Endothelial cell of umbilical vein (primary cell): ENCODE measurements at regions not wholly inside any gene's neighbourhood (a gene's known extent, or its start where the extent isn't known, plus 50 kb on each side); places are given as distances from the start of the nearest gene placed in this dataset.

Experiments used
- BruUV-seq: library from RNA; stranded (reverse); fragments of 400-500 nt; replicated peaks from 2 replicates; lab custom pipeline; 2021; lab: Mats Ljungman, UMichigan
- CTCF ChIA-PET: fragments of 300-600, 350-600 bp; sonication (Branson Sonifier 250); formaldehyde crosslinking; loops from one replicate; lab custom pipeline; 2021; ENCODE audit warnings: antibody characterized with exemption, inconsistent platforms; lab: Charles Lee
- POLR2A ChIA-PET: fragments of 300-600, 350-600 bp; sonication (Branson Sonifier 250); formaldehyde crosslinking; loops from one replicate; lab custom pipeline; 2021; ENCODE audit warnings: antibody characterized with exemption, inconsistent platforms; lab: Charles Lee
- DNase-seq: peaks from one replicate; pipeline ENCODE4 v3.0.0-alpha.2; 2011; ENCODE audit warnings: low read depth, low spot score
- FAIRE-seq: peaks from 2 replicates; lab custom pipeline; 2011; peaks lifted over from hg19 to GRCh38; lab: Jason Lieb, UNC
- H2AFZ ChIP-seq: 2 replicates; pipeline ENCODE4 v1.6.0; 2012; ENCODE audit warnings: low read depth, low read length, control low read depth, inconsistent platforms
- H3K27ac ChIP-seq: 2 replicates; pipeline ENCODE4 v1.5.1; 2011; ENCODE audit warnings: low read depth, mild to moderate bottlenecking, control low read depth, low read length, moderate library complexity; ENCODE audit not compliant: insufficient read depth
- H3K27me3 ChIP-seq, 2 experiments: 2 replicates each; pipeline versions ENCODE4 v1.6.0 to v1.6.1; 2011; ENCODE audit warnings: low read length in 2 of 2, mixed read lengths in 1 of 2; ENCODE audit not compliant: control insufficient read depth in 2 of 2, insufficient read depth in 2 of 2
- H3K36me3 ChIP-seq, 2 experiments: 2 replicates in 1 of 2; 3 replicates in 1 of 2; pipeline ENCODE4 v1.5.1; 2011; ENCODE audit warnings: low read length in 2 of 2, mild to moderate bottlenecking in 1 of 2, moderate library complexity in 1 of 2; ENCODE audit not compliant: control insufficient read depth in 2 of 2, insufficient read depth in 2 of 2; ENCODE audit errors: extremely low read depth in 1 of 2
- H3K4me1 ChIP-seq: 3 replicates; pipeline ENCODE4 v1.5.1; 2011; ENCODE audit warnings: mild to moderate bottlenecking, low read length; ENCODE audit not compliant: control insufficient read depth, insufficient read depth; ENCODE audit errors: extremely low read depth
- H3K4me2 ChIP-seq: 2 replicates; pipeline ENCODE4 v1.6.1; 2011; ENCODE audit warnings: low read length, control low read depth, mixed read lengths; ENCODE audit not compliant: insufficient read depth
- H3K4me3 ChIP-seq, 3 experiments: fragments of 200-600 bp in 1 of 3; sonication (generic), shearing (Covaris generic) in 1 of 3; replicated peaks in 1 of 3; 2 replicates each; pipeline ENCODE4 v1.5.1; 2011 to 2016; ENCODE audit warnings: control low read depth in 3 of 3, low read length in 3 of 3, mild to moderate bottlenecking in 2 of 3, inconsistent platforms in 1 of 3, low read depth in 1 of 3, moderate library complexity in 1 of 3; ENCODE audit not compliant: insufficient read depth in 1 of 3
- H3K79me2 ChIP-seq: 2 replicates; pipeline ENCODE4 v1.6.0; 2012; ENCODE audit warnings: low read length, inconsistent platforms; ENCODE audit not compliant: control insufficient read depth, insufficient read depth
- H3K9ac ChIP-seq: replicated peaks from 2 replicates; pipeline ENCODE3; 2011; ENCODE audit warnings: low read length, control low read depth; ENCODE audit not compliant: insufficient read depth; ENCODE audit errors: extremely low read depth
- H3K9me1 ChIP-seq: replicated peaks from 3 replicates; pipeline ENCODE4 v1.6.0; 2011; ENCODE audit warnings: mild to moderate bottlenecking, low read length; ENCODE audit not compliant: control insufficient read depth, insufficient read depth; ENCODE audit errors: extremely low read depth
- H3K9me3 ChIP-seq: replicated peaks from 2 replicates; pipeline ENCODE4 v1.5.1; 2012; ENCODE audit warnings: low read length, inconsistent platforms; ENCODE audit not compliant: control insufficient read depth, insufficient read depth
- H4K20me1 ChIP-seq: replicated peaks from 2 replicates; pipeline ENCODE3; 2011; ENCODE audit warnings: mild to moderate bottlenecking, low read length; ENCODE audit not compliant: control insufficient read depth, insufficient read depth; ENCODE audit errors: extremely low read depth
- EZH2 ChIP-seq: IDR thresholded peaks from 2 replicates; pipeline ENCODE4 v1.6.1; 2012; ENCODE audit warnings: borderline replicate concordance, low read depth, mild to moderate bottlenecking, moderate library complexity, low read length, inconsistent platforms; ENCODE audit not compliant: severe bottlenecking
- GATA2 ChIP-seq: IDR thresholded peaks from 2 replicates; pipeline ENCODE4 v1.7.0; 2011; ENCODE audit warnings: low read depth, mild to moderate bottlenecking, moderate library complexity, mixed read lengths, low read length; ENCODE audit not compliant: insufficient read length, insufficient read depth
- JUN ChIP-seq: IDR thresholded peaks from 2 replicates; pipeline ENCODE4 v1.6.1; 2011; ENCODE audit warnings: borderline replicate concordance, low read depth; ENCODE audit not compliant: insufficient read length, insufficient read depth
- MAX ChIP-seq: IDR thresholded peaks from 2 replicates; pipeline ENCODE4 v1.6.1; 2011; ENCODE audit not compliant: insufficient read depth, insufficient read length
- MYC ChIP-seq: IDR thresholded peaks from one replicate; pipeline ENCODE4 v1.6.1; 2011; ENCODE audit warnings: mild to moderate bottlenecking, low read depth, low read length
- POLR2A ChIP-seq: IDR thresholded peaks from 2 replicates; pipeline ENCODE4 v1.6.1; 2012; ENCODE audit warnings: low read depth, mild to moderate bottlenecking, control low read depth, low read length
- POLR2AphosphoS5 ChIP-seq: IDR thresholded peaks from 2 replicates; pipeline ENCODE4 v1.6.1; 2012; ENCODE audit warnings: low read depth, mild to moderate bottlenecking, control low read depth, low read length, moderate library complexity; ENCODE audit not compliant: insufficient read depth
- dilution Hi-C: fragments of 300-500 bp; cut with MboI; formaldehyde crosslinking; loops from one replicate; pipeline ENCODE4 v1.15.0; 2019; ENCODE audit warnings: low sequenced_read_pairs; ENCODE audit not compliant: extremely low pct_ligation_motif_present
- intact Hi-C: fragments of 100-400 bp; cut with micrococcal nuclease; formaldehyde crosslinking; loops from one replicate; pipeline ENCODE4 v1.10.0; 2022
- TF ChIP-seq, protein P1 (sequence below), 2 donors: IDR thresholded peaks; 1 replicate in 1 of 2; 2 replicates in 1 of 2; pipeline ENCODE4 v1.5.1; 2011; ENCODE audit warnings: low read length in 2 of 2, mild to moderate bottlenecking in 2 of 2, moderate library complexity in 2 of 2, control low read depth in 1 of 2, inconsistent platforms in 1 of 2, low read depth in 1 of 2; ENCODE audit not compliant: insufficient read depth in 1 of 2; ENCODE audit errors: extremely low read depth in 1 of 2

GRCh38 chr10:29056729-29057128 lies 232.1 kb upstream of the LYZL1 start:
- no peak overlapping the region for H3K4me3 ChIP-seq
- H3K9me3 ChIP-seq = no peaks in the 10 kb centered on the region
- dilution Hi-C loops = no loop called here
- H3K27me3 ChIP-seq = peaks cover 0 to 10% of the 10 kb centered on the region in 2 experiments
- no peak for FAIRE-seq
- no peaks in the 10 kb centered on the region for H3K79me2 ChIP-seq
- H3K4me2 ChIP-seq = no peak overlapping the region
- no peak for TF ChIP-seq MAX
- TF ChIP-seq EZH2 = no peak
- no peak for TF ChIP-seq MYC
- no peak for TF ChIP-seq POLR2AphosphoS5
- TF ChIP-seq JUN = no peak
- TF ChIP-seq, protein P1, sequence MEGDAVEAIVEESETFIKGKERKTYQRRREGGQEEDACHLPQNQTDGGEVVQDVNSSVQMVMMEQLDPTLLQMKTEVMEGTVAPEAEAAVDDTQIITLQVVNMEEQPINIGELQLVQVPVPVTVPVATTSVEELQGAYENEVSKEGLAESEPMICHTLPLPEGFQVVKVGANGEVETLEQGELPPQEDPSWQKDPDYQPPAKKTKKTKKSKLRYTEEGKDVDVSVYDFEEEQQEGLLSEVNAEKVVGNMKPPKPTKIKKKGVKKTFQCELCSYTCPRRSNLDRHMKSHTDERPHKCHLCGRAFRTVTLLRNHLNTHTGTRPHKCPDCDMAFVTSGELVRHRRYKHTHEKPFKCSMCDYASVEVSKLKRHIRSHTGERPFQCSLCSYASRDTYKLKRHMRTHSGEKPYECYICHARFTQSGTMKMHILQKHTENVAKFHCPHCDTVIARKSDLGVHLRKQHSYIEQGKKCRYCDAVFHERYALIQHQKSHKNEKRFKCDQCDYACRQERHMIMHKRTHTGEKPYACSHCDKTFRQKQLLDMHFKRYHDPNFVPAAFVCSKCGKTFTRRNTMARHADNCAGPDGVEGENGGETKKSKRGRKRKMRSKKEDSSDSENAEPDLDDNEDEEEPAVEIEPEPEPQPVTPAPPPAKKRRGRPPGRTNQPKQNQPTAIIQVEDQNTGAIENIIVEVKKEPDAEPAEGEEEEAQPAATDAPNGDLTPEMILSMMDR (IDR thresholded peaks at IDR 0.05; ENCODE audit: extremely low read depth in 1 of 2, insufficient read depth in 1 of 2, low read depth in 1 of 2, low read length in 2 of 2) = no peak
- no peak for TF ChIP-seq POLR2A
- no peak for TF ChIP-seq GATA2
- H3K9ac ChIP-seq = no peak overlapping the region
- H3K4me1 ChIP-seq = no peaks in the 10 kb centered on the region
- no TSS peak for BruUV-seq
- H2AFZ ChIP-seq = no peak overlapping the region
- no peaks in the 10 kb centered on the region for H4K20me1 ChIP-seq
- no peaks in the 10 kb centered on the region for H3K9me1 ChIP-seq
- H3K36me3 ChIP-seq = no peaks in the 10 kb centered on the region
- ChIA-PET CTCF (no interaction called here), POLR2A (no interaction called here)
- intact Hi-C loops = no loop called here
- no peak for DNase-seq
- no peak overlapping the region for H3K27ac ChIP-seq
